ENCODE measurements at regions not wholly inside any gene's neighbourhood (a gene's known extent, or its start where the extent isn't known, plus 50 kb on each side); places are given as distances from the start of the nearest gene placed in this dataset.
A peak's percentile ranks its signal among the peaks of the same experiment; 100 is the strongest.

DNA sequence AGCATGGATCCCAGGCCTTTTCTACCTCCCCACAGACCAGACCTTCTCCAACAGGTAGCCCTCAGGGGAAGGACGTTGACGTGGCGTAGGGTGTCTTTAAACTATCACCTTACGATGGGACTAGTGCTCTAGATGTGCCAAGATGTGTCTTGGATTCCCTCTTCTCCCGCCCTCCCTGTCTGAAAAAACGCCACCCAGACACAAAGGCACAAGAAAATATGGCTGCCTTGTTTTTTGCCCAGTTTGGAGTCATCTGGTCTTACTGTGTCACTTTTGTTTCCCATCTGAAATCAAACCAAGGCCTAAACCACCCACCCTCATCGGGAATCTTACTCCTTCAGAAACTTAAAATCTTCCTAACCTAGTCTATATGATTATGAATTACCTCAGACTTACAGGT lies 235.4 kb downstream of the OR13H1 start:
- ATAC-seq: peak; percentile 28

DNA sequence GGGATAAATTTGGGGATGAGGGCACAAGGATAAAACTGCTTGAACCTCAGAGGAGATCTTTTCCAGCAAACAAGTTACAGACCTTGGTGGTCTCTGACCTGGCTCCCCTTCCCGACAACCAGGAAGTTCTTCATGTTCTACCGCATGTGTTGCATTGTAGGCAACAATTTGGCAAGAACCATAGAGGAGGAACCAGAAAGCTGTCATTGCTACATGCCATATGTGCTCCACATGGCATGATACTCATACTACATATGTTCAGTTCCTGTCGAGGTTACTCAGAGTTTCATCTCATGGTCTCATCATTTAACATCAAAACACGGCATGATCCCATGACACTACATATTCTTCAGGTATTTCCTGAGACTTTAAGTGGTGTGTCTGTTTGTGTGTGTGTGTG lies 235.9 kb downstream of the OR13H1 start:
- no peak for ATAC-seq

DNA sequence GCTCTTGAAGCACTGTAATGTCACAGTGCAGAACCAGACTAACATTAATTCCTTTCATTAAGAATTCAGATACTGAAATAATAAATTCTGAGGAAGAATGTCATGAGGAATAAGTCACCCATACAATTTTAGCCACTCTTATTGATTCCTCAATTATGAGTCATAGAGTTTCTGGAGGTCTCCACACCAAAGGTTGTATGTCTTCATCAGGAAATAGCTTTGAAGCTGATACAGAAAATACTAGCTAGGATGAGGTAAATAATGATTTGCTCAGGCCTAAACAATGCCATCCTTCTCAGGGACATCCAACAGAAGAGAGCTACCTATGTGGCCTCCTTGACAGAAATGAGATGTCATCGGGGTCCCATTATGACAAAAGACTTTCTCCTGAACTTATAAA lies 238.8 kb downstream of the OR13H1 start:
- ATAC-seq: no peak

DNA sequence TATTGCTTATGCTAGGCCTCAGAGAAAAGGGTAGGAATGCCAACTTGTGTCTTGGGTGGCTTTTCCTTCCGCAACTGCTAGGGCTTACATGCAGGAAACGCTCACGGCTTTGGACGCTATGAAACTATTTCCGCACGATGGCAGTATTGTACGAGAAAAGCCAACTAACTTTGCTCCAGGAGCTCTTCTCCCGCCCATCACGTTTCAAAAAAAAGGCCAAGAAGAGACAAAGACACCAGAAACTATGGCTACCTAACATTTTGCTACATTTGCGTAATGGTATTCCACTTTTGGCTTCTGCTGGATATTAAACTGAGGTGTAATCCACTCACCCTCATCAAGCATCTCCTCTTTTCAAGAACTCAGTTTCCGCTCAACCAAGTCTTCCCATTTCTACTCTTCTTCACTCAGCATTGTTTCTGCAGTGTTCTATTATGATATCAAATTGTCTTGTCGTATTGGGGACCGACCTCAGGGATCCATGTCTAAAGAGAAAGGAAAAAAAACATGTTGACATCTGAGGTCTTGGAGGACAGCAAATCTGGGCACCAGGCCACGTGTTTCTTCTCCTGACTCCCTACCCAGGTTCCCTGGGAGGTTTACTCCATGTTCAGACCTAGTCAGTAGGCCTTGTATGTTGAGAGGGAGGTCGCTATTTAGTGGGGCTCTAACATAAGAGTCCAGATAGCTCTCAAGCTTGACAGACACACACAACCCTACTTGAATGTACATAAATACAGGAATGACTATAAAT lies 239.4 kb upstream of the STK26 start:
- peak; percentile 83 for ATAC-seq

DNA sequence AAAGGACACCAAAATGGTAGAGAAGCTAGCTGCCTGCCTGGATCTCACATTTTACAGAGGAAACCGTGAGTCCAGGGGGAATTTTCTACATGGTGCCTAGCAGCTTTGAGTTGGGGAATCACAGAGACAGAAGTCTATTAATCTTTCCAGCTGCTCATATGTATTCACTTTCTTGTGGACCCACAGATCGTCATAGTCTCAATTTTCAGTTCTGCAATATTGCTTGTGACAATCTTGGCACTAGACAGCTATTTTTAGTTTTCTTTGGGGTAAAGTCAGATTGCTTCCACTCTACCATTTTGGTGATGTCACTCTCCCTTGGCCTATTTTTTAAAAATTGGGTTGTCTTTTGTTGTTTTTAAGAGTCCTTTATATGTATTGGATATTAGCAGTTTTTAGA lies 233.4 kb upstream of the STK26 start:
- no peak for ATAC-seq

DNA sequence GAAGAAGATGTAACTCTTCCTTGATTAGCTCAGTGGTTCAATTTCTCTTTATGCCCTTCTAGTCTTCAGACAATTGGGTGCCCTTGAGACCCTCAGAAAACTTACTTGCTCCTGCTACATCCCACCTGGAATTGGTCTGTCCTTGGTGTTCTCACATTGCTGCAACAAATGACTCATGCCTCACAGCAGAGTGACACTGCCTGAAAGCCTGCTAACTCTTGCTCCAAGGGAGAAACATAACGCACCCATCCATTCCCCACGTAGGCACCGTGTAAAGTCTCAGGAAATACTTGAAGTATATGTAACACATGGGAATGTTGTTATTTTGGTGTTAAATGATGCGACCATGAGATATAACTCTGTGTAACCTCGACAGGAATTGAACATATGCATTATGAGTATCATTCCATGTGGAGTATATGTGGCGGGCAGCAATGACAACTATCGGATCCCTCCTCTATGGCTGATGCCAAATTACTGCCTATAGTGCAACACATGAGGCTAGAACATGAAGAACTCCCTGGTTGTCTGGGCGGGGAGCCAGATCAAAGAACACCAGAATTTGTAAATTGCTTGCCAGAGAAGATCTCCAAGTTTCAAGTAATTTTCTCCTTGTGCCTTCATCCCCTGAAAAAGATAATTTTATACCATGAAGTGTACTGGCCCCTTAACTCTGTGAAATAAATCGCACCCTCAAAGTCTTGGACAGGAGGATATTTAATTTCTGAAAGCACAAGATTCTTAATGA lies 231.3 kb upstream of the STK26 start:
- ATAC-seq: no peak

DNA sequence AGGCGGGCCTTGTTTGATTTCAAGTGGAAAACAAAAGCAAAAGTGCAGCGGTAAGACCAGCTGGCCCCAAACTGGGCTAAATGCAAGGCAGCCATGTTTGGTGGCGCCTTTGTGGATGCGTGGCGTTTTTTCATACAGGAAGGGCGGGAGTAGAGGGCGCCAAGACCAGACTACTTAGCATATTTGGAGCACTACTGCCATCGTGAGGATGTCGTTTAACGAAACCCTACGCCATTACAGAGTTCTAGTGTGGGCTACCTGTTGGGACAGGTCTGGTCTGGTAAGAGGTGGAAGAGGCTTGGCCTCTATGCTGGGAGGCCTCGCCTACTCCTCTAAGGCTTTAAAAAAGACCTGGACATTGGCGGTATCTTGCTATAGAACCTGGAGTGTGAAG lies 230.7 kb upstream of the STK26 start:
- peak; percentile 99 for ATAC-seq

DNA sequence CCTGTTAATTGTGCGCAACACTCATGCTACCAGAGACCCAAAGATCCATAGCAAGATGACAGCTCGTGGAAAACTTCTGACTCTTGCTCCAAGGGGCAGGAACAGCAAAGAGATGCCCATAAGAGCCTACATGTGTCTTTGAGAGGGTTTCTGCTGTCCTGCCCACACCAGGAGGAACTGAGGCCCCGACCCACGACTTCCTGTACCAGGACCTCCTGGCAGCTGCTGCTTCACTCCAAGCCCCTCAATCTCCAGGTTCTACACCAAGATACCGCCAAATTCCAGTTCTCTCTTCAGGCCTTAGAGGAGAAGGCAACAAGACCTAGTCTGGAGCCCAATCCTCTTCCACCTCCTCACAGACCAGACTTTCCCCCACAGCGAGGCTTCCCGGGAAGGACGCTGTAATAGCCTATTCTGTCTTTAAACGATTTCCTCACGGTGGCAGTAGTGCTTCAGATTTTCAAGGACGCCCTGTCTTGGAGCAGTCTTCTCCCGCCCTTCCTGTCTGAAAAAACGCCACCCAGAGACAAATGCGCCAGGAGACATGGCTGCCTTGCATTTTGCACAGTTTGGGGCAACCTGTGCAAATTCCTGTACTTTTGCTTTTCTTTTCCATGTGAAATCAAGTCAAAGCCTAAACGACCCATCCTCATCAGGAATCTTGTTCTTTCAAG lies 230.2 kb upstream of the STK26 start:
- ATAC-seq: peak; percentile 92

DNA sequence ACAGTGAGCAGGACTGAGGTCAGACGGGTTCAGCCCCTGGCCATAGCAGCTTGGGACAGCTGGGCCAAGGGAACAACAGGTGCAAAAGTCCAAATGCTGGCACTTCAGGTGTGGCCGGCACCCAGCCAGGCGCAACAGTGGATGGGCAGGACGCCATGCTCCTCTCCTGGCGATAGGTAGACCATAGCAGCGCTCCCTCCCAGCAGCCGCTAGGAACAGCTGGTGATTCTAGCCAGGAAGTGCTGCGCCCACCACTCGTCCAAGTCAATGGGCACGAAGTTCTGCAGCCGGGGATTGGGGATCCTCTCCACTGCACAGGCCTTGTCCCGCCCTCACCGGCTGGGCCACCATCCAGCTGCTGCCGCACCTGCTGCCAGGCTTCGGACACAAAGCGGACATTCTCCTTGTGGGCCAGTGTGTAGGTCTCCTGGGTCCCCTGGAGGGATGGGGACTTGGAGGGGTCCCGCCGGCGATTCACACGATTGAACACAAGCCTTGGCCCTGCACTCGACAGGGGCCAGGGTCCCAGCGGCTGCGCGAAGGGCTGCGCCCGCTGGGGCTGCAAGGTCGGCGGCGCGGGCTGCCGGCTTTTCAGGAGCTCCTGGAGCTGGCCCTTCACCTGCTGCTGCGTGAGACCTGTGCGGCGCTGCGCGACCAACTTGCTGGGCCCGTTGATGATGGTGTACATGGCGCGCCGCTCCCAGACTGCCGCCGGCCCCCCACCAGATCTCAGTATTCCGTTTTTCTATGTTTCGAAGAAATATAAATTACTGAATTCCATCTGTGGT lies 227.5 kb upstream of the STK26 start:
- no peak for ATAC-seq

DNA sequence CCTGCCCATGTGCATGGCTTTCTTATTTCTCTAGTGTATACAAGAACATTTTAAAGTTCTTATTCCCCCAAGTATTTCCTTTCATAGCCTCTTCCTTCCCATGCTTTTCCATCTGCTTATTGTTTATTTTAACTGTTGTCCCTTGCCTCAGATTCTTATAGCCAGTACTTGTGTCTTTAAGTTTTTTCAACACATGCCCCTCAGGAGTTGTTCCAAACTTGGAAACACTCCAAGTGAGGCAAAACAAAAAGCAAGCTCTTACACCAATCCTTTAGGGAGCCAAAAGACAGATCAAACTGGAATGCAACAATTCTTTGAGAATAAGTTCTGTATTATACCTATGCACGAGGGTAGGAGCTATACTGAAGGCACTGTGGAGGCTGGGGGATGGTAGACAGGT lies 222.0 kb upstream of the STK26 start:
- ATAC-seq: no peak

DNA sequence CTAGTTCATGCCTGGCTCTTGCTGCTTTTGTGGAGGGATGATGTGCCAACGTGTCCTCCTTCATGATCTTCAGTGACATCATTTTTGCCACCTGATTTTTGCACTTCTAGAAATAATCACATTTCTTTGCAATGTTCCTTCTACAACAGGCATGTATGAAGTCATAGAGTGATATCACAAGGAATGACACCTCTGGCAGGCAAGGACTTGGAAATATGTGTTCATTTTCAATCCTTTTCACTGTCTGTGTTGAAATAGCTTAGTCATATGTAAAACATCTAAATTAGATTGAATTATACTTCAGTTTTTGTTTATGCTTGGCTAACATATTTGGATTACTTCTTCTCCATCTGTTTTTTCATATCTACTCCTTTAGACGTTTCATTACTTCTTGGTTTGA lies 221.2 kb upstream of the STK26 start:
- no peak for ATAC-seq

DNA sequence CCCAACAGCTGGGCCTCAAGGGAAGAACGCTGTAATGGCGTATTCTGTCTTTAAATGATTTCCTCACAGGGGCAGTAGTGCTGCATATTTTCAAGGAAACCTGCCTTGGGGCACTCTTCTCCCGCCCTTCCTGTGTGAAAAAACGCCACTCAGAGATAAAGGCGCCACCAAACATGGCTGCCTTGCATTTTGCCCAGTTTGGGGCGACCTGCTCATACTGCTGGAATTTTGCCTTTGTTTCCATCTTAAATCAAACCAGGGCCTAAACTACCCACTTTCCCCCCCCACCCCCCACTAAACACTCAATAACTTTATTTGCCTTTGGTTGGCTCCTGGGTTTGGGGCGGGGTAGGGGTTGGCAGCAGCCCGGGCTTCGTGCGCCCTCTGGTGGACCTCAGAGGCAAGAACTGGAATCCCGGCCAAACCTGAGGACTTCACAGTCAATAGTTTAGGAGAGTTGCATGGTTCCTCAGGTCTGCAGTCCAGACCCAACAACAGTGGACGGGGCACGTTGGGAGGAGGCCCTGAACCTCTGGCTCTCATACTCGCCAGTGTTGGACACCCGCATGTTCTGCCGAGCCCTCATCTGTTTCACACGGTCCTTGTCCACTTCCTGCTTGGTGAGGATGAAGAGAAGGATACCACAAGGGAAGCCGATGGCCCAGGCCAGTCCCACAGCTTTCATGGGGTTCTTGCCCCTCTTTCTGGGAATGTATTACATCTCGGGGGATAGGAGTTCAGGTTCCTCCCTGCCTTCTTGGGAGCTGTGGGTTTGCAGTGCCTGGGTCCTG lies 220.1 kb upstream of the STK26 start:
- ATAC-seq: peak; percentile 70

DNA sequence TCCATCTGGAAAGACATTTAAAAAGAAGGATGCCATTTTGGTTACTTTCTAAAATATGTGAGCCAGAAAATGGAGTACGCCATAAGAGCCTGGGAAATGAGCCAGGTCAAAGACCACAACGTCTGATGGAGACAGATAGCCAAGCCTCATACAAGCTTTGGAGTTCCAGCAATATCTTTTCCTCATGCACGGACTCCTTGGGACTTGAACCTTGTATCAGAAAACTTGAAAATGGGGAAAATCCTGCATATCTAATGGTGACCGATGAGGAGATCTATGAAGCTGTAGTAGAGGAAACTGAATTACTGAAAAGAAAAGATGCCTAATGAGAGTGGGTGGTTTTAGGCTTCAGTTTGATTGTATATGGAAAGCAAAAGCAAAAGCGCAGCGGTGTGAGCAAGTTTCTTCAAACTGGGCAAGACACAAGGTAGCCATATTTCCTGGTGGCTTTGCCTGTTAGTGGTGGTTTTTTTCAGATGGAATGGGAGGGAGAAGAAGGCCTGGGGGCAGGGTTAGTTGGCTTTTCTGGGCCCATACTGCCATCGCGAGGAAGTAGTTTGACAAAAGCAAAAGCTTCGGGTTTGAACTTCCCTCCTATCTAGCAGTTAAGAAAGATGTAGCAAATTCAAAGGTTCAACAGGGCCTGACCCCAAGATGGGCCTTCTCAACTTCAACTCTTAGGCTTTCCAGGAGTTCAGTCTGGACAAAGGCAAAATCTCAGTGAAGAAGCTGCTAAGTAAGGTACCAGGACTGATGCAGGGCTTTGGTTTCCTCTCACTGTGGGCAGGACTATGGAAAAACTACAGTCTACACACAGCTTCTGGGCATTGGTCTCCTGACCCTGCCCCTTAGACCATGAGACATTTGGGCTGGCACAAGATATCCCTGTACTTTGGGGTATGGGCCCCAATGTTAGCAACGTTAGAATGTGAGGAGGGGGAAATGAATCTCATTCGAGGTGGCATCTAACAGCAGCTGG lies 210.0 kb upstream of the STK26 start:
- ATAC-seq: peak; percentile 90

DNA sequence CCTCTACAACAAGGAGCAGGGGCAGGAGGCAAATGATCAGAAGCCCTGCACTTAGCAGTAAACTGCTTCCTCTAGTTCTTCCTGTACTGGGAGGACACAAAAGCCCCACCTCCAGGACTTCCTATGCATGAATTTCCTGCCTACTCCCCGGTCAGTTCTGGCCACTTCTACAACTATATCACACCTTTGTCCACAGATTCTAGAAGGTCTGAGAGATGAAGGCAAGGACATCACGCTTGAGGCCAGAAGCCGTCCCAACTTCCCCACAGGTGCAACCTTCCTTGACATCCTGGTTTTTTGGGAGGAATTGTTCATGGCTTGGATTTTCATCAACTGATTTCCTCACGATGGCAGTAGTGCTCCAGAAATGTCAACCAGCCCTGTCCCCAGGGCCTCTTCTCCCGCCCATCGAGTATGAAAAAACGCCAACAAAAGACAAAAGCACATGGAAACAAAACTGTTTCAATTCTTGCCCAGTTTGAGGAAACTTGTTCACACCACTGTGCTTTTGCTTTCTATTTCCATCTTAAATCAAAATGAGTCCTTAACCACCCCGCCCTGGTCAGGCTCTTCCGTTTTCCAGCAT lies 206.5 kb upstream of the STK26 start:
- peak; percentile 89 for ATAC-seq

DNA sequence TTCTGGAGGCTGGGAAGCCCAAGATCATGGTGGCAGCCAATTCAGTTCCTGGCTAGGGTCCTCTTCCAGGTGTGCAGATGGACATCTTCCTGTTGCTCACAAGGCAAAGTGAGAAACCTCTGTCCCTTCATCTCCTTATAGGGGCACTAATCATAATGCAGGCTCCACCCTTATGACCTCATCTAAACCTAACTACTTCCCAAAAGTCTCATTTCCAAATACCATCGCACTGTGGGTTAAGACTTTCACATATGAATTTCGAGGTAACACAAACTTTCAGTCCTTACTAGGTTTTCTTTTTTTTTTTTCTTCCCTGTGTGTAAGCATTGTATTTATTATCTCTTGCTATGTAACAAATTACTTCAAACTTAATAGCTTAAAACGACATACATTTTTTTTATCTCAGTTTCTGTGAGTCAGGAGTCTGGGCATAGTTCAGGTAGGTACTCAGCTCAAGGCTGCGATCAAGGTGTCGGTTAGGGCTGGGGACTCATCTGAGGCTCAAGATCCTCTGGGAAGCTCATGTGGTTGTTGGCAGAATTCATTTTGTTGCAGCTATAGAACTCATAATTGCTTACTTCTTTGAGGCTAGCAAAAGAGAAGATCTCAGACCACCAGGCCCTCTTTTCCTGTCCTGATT lies 204.7 kb upstream of the STK26 start:
- no peak for ATAC-seq

DNA sequence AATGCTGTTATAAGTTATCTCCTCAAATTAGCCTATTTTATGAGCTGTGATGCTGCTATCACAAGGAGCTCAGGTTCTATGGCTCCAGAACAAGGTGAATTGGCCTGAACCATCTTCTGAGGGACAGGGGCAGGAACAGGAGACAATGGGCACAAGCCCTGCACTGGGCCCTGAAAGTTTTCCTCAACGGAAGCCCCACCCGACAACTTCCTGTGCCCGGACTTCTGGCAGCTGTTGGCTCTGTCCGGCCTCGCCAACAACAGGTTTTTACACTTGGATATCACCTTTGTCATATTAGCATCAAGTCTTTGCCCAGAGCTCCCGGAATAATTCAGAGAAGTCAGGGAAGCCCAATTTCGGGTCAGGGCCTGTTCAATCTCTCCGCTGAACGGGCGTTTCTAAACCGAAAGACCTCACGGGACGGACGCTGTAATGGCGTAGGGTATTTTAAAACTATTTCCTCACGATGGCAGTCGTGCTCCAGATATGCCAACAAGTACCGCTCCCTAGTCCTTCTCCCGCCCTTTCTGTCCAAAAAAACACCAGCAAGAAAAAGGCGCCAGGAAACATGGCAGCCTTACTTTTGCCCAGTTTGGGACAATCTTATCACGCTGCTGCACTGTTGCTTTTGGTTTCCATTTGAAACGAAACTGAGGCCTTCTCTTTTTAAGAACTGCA lies 201.0 kb upstream of the STK26 start:
- ATAC-seq: peak; percentile 96

DNA sequence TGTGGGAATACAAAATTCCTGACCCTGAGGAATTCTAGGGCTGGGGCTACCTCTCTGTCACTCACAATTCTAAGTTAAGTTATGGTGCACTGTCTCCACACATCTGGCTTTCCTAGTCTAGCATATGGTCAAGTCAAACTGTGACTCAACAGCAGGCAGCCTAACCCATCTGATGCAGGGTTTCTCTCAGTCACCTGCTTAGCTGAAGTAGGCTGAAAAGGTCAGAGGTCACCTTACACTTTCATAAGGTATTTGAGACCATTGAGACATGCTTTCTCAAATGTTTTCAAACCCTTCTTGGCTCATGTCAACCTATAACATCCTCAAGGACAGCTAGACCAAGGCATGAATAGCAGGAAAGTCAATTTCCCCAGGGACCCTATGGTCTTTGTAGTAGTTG lies 196.5 kb upstream of the STK26 start:
- no peak for ATAC-seq

DNA sequence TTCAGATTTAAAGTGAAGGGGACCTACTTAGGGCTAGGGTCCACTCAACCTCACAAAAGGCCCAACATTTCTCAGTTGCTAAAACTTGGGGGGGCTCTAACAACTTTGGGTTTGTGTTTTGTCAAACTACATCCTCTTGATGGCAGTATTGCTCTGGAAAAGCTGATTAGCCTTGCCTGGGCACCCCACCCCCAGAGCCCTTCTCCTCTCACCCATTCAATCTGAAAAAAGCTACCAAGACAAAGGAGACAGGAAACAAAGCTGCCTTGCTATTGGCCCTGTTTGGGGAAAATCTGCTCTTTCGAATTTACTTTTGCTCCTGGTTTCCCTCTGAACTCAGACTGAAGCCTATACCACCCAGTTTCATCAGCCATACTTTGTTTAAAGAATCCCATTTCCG lies 195.2 kb upstream of the STK26 start:
- no peak for ATAC-seq

DNA sequence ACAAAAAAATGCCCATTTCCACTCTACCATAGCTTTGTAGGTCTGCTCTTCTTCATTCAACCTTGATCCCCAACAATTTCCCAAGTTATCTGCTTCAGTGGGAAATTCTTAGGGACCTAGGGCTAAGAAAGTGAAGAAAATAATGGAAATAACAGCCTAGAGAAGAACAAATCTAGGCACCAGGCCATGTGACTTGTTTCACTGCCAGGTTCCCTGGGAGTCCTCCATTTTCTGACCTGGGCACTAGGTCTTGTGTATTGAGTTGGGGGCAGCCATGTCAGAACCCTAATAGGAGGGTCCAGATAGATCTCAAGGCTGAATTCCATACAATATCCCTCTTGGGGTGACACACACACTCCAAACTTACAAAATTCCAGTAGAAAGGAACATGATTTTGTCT lies 194.6 kb upstream of the STK26 start:
- ATAC-seq: no peak
